GM23338 (cell line): ENCODE measurements at regions not wholly inside any gene's neighbourhood (a gene's known extent, or its start where the extent isn't known, plus 50 kb on each side); places are given as distances from the start of the nearest gene placed in this dataset.

Experiments used
- ATAC-seq: fragments of 200-7000 bp; cut with Tn5 transposase; 3 replicates; pipeline ENCODE4 v1.9.1; 2020
- DNase-seq: peaks from one replicate; pipeline ENCODE4 v3.0.0-alpha.2; 2015; ENCODE audit warnings: low spot score
- H2AFZ ChIP-seq: fragments of 200-600 bp; sonication (generic); 2 replicates; pipeline ENCODE4 v1.8.0; 2016; ENCODE audit warnings: antibody characterized with exemption, mild to moderate bottlenecking, moderate library complexity
- H3F3A ChIP-seq: fragments of 200-600 bp; sonication (generic); replicated peaks from 2 replicates; pipeline ENCODE4 v1.8.0; 2017; ENCODE audit warnings: antibody characterized with exemption, mixed run types, low read depth
- H3K27ac ChIP-seq: fragments of 200-600 bp; sonication (generic); 2 replicates; pipeline ENCODE4 v1.6.1; 2016; ENCODE audit warnings: low read depth
- H3K27me3 ChIP-seq: fragments of 200-600 bp; sonication (generic); 2 replicates; pipeline ENCODE4 v1.8.0; 2016; ENCODE audit warnings: mild to moderate bottlenecking, mixed run types, moderate library complexity; ENCODE audit not compliant: insufficient read depth
- H3K36me3 ChIP-seq: fragments of 200-600 bp; sonication (generic); 2 replicates; pipeline ENCODE4 v1.8.0; 2016; ENCODE audit warnings: mild to moderate bottlenecking; ENCODE audit not compliant: insufficient read depth
- H3K4me1 ChIP-seq: fragments of 200-600 bp; sonication (generic); 2 replicates; pipeline ENCODE4 v1.8.0; 2016; ENCODE audit warnings: mild to moderate bottlenecking, moderate library complexity; ENCODE audit not compliant: insufficient read depth
- H3K4me2 ChIP-seq: fragments of 200-600 bp; sonication (generic); 2 replicates; pipeline ENCODE4 v1.7.1; 2017; ENCODE audit warnings: mixed run types
- H3K4me3 ChIP-seq: fragments of 200-600 bp; sonication (generic); 2 replicates; pipeline ENCODE4 v1.6.1; 2016; ENCODE audit warnings: mixed run types
- H3K79me2 ChIP-seq: fragments of 200-600 bp; sonication (generic); replicated peaks from 2 replicates; pipeline ENCODE4 v1.8.0; 2017; ENCODE audit warnings: mild to moderate bottlenecking; ENCODE audit not compliant: insufficient read depth
- H3K9me2 ChIP-seq: fragments of 200-600 bp; sonication (generic); 2 replicates; pipeline ENCODE4 v1.8.0; 2017; ENCODE audit not compliant: insufficient read depth
- H4K20me1 ChIP-seq: fragments of 200-600 bp; sonication (generic); replicated peaks from 2 replicates; pipeline ENCODE4 v1.8.0; 2017; ENCODE audit warnings: mild to moderate bottlenecking; ENCODE audit not compliant: insufficient read depth
- H3K27ac Mint-ChIP-seq: 2 replicates; pipeline ENCODE4 v1.8.0; 2020; ENCODE audit warnings: inconsistent platforms, mild to moderate bottlenecking, moderate library complexity, mixed read lengths
- H3K27me3 Mint-ChIP-seq: 3 replicates; pipeline ENCODE4 v1.8.0; 2022; ENCODE audit warnings: low read depth, mild to moderate bottlenecking, moderate library complexity, mixed read lengths, inconsistent platforms; ENCODE audit not compliant: insufficient read depth, poor library complexity
- H3K36me3 Mint-ChIP-seq: 3 replicates; pipeline ENCODE4 v1.8.0; 2021; ENCODE audit warnings: low read depth, mild to moderate bottlenecking, inconsistent platforms, moderate library complexity, mixed read lengths
- H3K4me1 Mint-ChIP-seq: 3 replicates; pipeline ENCODE4 v1.8.0; 2020; ENCODE audit warnings: mild to moderate bottlenecking, inconsistent platforms, mixed read lengths
- H3K4me3 Mint-ChIP-seq: 3 replicates; pipeline ENCODE4 v1.8.0; 2021; ENCODE audit warnings: moderate library complexity, mild to moderate bottlenecking, inconsistent platforms, mixed read lengths
- H3K9me3 Mint-ChIP-seq: 3 replicates; pipeline ENCODE4 v1.8.0; 2020; ENCODE audit warnings: moderate library complexity, mild to moderate bottlenecking, inconsistent platforms, mixed read lengths
- CREB1 ChIP-seq: fragments of 250-450 bp; sonication (Bioruptor Pico); IDR thresholded peaks from 2 replicates; pipeline ENCODE4 v1.5.0; 2020; ENCODE audit warnings: low read depth, mild to moderate bottlenecking, moderate library complexity
- EZH2 ChIP-seq: fragments of 200-600 bp; sonication (generic); IDR thresholded peaks from one replicate; pipeline ENCODE4 v1.8.0; 2017; ENCODE audit warnings: antibody characterized with exemption, mild to moderate bottlenecking, low read depth; ENCODE audit not compliant: unreplicated experiment
- JUNB ChIP-seq: IDR thresholded peaks from one replicate; pipeline ENCODE4 v1.6.1; 2016; ENCODE audit warnings: antibody characterized with exemption; ENCODE audit not compliant: unreplicated experiment
- NANOG ChIP-seq: IDR thresholded peaks from 2 replicates; pipeline ENCODE4 v1.6.1; 2016; ENCODE audit warnings: antibody characterized with exemption, borderline replicate concordance
- POLR2AphosphoS5 ChIP-seq: IDR thresholded peaks from 2 replicates; pipeline ENCODE4 v1.6.1; 2016; ENCODE audit warnings: antibody characterized with exemption, low read depth
- STAT1 ChIP-seq: IDR thresholded peaks from one replicate; pipeline ENCODE4 v1.6.1; 2016; ENCODE audit warnings: antibody characterized with exemption; ENCODE audit not compliant: unreplicated experiment
- ZNF114 ChIP-seq: fragments of 250-450 bp; sonication (Bioruptor Pico); IDR thresholded peaks from 2 replicates; pipeline ENCODE4 v1.5.0; 2020; ENCODE audit warnings: mild to moderate bottlenecking, moderate library complexity
- TF ChIP-seq, protein P1 (sequence below): IDR thresholded peaks from 2 replicates; pipeline ENCODE4 v1.6.1; 2016; ENCODE audit warnings: antibody characterized with exemption
- TF ChIP-seq, protein P2 (sequence below): IDR thresholded peaks from one replicate; pipeline ENCODE4 v1.6.1; 2018; ENCODE audit warnings: antibody characterized with exemption; ENCODE audit not compliant: unreplicated experiment
- TF ChIP-seq, protein P3 (sequence below), 2 experiments: fragments of 200-600 bp in 1 of 2; sonication (generic) in 1 of 2; conservative IDR thresholded peaks; 2 replicates each; pipeline versions ENCODE4 v1.5.1 to v1.6.1; 2016 to 2017; ENCODE audit warnings: antibody characterized with exemption in 2 of 2, low read depth in 2 of 2, mild to moderate bottlenecking in 2 of 2, moderate library complexity in 1 of 2

DNA sequence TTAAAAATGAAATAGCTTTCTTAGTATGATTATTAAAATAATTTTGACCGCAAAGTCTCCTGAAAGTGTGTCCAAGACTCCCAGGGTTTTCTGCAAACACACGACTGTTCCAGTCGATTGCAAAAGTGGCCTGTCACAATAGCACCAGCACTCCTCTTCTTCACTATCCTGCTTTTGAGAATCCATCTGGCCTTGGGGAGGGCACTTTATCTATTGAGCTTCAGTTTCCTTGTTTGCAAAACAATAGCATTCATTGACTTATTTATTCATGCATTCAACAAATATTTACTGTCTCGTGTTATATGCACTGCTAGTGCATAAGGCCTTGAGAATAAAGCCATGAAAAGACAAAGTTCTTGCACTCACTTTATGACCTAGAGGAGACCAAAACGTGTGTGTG, 96.2 kb upstream of the NTM start:
- Mint-ChIP-seq H3K36me3 (peaks cover 52% of the 10 kb centered on the region), H3K27ac (no peak overlapping the region; the same call in 1 of the 2 replicates), H3K27me3 (no peaks in the 10 kb centered on the region), H3K9me3 (peaks cover 37% of the 10 kb centered on the region), H3K4me1 (peaks cover 60% of the 10 kb centered on the region), H3K4me3 (peak overlapping the region; percentile 41; the same call in 1 of the 3 replicates)
- peak overlapping the region; percentile 85 for H3K27ac ChIP-seq
- H2AFZ ChIP-seq = no peak overlapping the region
- peaks cover 26% of the 10 kb centered on the region for H4K20me1 ChIP-seq
- no peaks in the 10 kb centered on the region for H3K27me3 ChIP-seq
- H3K4me3 ChIP-seq = peak overlapping the region; percentile 20; the same call in 1 of the 2 replicates
- TF ChIP-seq POLR2AphosphoS5 (no peak), JUNB (no peak), ZNF114 (CRISPR knock-in tag) (no peak), NANOG (peak; percentile 27; the same call in 1 of the 2 replicates), STAT1 (no peak)
- TF ChIP-seq, protein P1, sequence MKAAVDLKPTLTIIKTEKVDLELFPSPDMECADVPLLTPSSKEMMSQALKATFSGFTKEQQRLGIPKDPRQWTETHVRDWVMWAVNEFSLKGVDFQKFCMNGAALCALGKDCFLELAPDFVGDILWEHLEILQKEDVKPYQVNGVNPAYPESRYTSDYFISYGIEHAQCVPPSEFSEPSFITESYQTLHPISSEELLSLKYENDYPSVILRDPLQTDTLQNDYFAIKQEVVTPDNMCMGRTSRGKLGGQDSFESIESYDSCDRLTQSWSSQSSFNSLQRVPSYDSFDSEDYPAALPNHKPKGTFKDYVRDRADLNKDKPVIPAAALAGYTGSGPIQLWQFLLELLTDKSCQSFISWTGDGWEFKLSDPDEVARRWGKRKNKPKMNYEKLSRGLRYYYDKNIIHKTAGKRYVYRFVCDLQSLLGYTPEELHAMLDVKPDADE = no peak
- TF ChIP-seq, protein P2, sequence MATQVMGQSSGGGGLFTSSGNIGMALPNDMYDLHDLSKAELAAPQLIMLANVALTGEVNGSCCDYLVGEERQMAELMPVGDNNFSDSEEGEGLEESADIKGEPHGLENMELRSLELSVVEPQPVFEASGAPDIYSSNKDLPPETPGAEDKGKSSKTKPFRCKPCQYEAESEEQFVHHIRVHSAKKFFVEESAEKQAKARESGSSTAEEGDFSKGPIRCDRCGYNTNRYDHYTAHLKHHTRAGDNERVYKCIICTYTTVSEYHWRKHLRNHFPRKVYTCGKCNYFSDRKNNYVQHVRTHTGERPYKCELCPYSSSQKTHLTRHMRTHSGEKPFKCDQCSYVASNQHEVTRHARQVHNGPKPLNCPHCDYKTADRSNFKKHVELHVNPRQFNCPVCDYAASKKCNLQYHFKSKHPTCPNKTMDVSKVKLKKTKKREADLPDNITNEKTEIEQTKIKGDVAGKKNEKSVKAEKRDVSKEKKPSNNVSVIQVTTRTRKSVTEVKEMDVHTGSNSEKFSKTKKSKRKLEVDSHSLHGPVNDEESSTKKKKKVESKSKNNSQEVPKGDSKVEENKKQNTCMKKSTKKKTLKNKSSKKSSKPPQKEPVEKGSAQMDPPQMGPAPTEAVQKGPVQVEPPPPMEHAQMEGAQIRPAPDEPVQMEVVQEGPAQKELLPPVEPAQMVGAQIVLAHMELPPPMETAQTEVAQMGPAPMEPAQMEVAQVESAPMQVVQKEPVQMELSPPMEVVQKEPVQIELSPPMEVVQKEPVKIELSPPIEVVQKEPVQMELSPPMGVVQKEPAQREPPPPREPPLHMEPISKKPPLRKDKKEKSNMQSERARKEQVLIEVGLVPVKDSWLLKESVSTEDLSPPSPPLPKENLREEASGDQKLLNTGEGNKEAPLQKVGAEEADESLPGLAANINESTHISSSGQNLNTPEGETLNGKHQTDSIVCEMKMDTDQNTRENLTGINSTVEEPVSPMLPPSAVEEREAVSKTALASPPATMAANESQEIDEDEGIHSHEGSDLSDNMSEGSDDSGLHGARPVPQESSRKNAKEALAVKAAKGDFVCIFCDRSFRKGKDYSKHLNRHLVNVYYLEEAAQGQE = no peak
- H3K9me2 ChIP-seq = 0 out of 2 replicates have a peak, but pooled peaks cover 3% of the 10 kb centered on the region
- H3K79me2 ChIP-seq = peaks cover 99% of the 10 kb centered on the region
- peaks cover 3% of the 10 kb centered on the region; the same call in 1 of the 2 replicates for H3K36me3 ChIP-seq
- no peaks in the 10 kb centered on the region; the same call in 1 of the 2 replicates for H3F3A ChIP-seq
- peaks cover 53% of the 10 kb centered on the region for H3K4me1 ChIP-seq
- no peak for DNase-seq
- ATAC-seq = peak; percentile 32; the same call in 1 of the 3 replicates
- H3K4me2 ChIP-seq = peak overlapping the region; percentile 35

DNA sequence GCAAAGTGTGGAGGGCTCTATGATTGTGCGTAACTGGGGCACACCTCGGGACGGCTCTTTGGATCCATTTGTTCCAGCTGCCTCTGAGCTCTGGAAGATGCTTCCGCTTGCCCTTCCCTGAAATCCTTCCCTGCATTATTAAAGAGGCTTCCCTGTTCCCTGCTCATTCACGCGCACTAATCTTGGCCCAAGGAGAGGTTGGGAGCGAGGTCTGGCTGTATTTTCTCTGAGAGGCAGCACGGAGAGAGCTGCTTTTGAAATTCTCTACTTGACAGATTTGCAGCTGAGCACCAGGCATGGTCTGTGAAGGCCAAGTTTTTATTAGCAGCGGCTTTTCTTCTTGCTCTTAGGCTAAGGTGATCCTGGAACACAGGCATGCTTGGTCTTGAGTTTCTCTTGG, 94.8 kb upstream of the NTM start:
- H3K4me3 Mint-ChIP-seq = no peak overlapping the region
- H3K9me2 ChIP-seq = 0 out of 2 replicates have a peak, but pooled peaks cover 7% of the 10 kb centered on the region
- peak; percentile 28 for ATAC-seq
- TF ChIP-seq CREB1 (CRISPR knock-in tag) (no peak), JUNB (no peak), EZH2 (no peak), NANOG (no peak), ZNF114 (CRISPR knock-in tag) (no peak), POLR2AphosphoS5 (no peak)
- TF ChIP-seq, protein P3, sequence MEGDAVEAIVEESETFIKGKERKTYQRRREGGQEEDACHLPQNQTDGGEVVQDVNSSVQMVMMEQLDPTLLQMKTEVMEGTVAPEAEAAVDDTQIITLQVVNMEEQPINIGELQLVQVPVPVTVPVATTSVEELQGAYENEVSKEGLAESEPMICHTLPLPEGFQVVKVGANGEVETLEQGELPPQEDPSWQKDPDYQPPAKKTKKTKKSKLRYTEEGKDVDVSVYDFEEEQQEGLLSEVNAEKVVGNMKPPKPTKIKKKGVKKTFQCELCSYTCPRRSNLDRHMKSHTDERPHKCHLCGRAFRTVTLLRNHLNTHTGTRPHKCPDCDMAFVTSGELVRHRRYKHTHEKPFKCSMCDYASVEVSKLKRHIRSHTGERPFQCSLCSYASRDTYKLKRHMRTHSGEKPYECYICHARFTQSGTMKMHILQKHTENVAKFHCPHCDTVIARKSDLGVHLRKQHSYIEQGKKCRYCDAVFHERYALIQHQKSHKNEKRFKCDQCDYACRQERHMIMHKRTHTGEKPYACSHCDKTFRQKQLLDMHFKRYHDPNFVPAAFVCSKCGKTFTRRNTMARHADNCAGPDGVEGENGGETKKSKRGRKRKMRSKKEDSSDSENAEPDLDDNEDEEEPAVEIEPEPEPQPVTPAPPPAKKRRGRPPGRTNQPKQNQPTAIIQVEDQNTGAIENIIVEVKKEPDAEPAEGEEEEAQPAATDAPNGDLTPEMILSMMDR (conservative IDR thresholded peaks at IDR 0.05; ENCODE audit: low read depth in 2 of 2) = no peak
- TF ChIP-seq, protein P1 = no peak
- TF ChIP-seq, protein P2 = no peak
- H3K9me3 Mint-ChIP-seq = peaks cover 27% of the 10 kb centered on the region
- H3K27ac ChIP-seq = peak overlapping the region; percentile 63
- peaks cover 99% of the 10 kb centered on the region for H3K79me2 ChIP-seq
- peak overlapping the region; percentile 38; the same call in 1 of the 2 replicates for H3K4me2 ChIP-seq
- no peaks in the 10 kb centered on the region for H3K27me3 Mint-ChIP-seq
- H3F3A ChIP-seq = no peaks in the 10 kb centered on the region; the same call in 1 of the 2 replicates
- no peak for DNase-seq
- H3K4me3 ChIP-seq = no peak overlapping the region
- H3K4me1 ChIP-seq = peaks cover 53% of the 10 kb centered on the region
- peak overlapping the region; percentile 45 for H3K27ac Mint-ChIP-seq
- peaks cover 60% of the 10 kb centered on the region for H3K4me1 Mint-ChIP-seq
- H4K20me1 ChIP-seq = peaks cover 23% of the 10 kb centered on the region
- no peak overlapping the region for H2AFZ ChIP-seq
- H3K27me3 ChIP-seq = no peaks in the 10 kb centered on the region
- H3K36me3 Mint-ChIP-seq = peaks cover 52% of the 10 kb centered on the region
- H3K36me3 ChIP-seq = peaks cover 9% of the 10 kb centered on the region
